ENCODE measurements at regions not wholly inside any gene's neighbourhood (a gene's known extent, or its start where the extent isn't known, plus 50 kb on each side); places are given as distances from the start of the nearest gene placed in this dataset.
"Not testable (repeated sequence)": the region's sequence is repeated elsewhere in the genome, so short reads cannot be mapped to it uniquely, and the experiment has no call there.

GRCh38 chr5:87777877-87778276 is 365.1 kb upstream of the CCNH start:
- intact Hi-C loops (cut with DNase I; ENCODE audit: low total_unique reads), result loop anchor here (5.0 kb wide), 1 partner anchor 1404 kb away; no protein-coding TSS in a partner anchor
- H3K4me1 ChIP-seq, result no peaks in the 10 kb centered on the region
- DNase-seq (ENCODE audit: low spot score in 2 of 2), result no peak
- H3K4me3 ChIP-seq, result no peak overlapping the region
- TF ChIP-seq POLR2A (IDR thresholded peaks at IDR 0.05), result no peak
- TF ChIP-seq CTCF (IDR thresholded peaks at IDR 0.05), result no peak
- no peak for TF ChIP-seq POLR2AphosphoS5 (IDR thresholded peaks at IDR 0.05)
- H3K27ac ChIP-seq, result no peak overlapping the region
- no peaks in the 10 kb centered on the region for H3K36me3 ChIP-seq
- peaks cover 0 to 10% of the 10 kb centered on the region in 2 donors for H3K27me3 ChIP-seq
- no peaks in the 10 kb centered on the region for H3K9me3 ChIP-seq

- Histone ChIP-seq H3K36me3 (no peaks in the 10 kb centered on the region), H3K4me3 (no peak overlapping the region), H3K27ac (no peak overlapping the region), H3K9me3 (no peaks in the 10 kb centered on the region), H3K4me1 (no peaks in the 10 kb centered on the region), H3K27me3 (peaks cover 0 to 6% of the 10 kb centered on the region in 2 donors)
- intact Hi-C loops (cut with DNase I; ENCODE audit: low total_unique reads), result loop anchor here (5.0 kb wide), 1 partner anchor 1406 kb away; no protein-coding TSS in a partner anchor
- no peak for DNase-seq (ENCODE audit: low spot score in 2 of 2)
- TF ChIP-seq CTCF (IDR thresholded peaks at IDR 0.05) (no peak), POLR2A (IDR thresholded peaks at IDR 0.05) (no peak), POLR2AphosphoS5 (IDR thresholded peaks at IDR 0.05) (no peak)
Measured at GRCh38 chr5:87776785-87777184, 364.1 kb upstream of the CCNH start.

GRCh38 chr5:87776302-87776701 is 363.6 kb upstream of the CCNH start:
- H3K9me3 ChIP-seq; DNase-seq (ENCODE audit: low spot score in 2 of 2); H3K27ac ChIP-seq; H3K4me3 ChIP-seq; H3K27me3 ChIP-seq; H3K4me1 ChIP-seq; H3K36me3 ChIP-seq: not testable (repeated sequence)
- intact Hi-C loops (cut with DNase I; ENCODE audit: low total_unique reads), result loop anchor here (5.0 kb wide), 1 partner anchor 1406 kb away; no protein-coding TSS in a partner anchor

- Histone ChIP-seq H3K36me3 (no peaks in the 10 kb centered on the region), H3K4me3 (no peak overlapping the region), H3K27ac (no peak overlapping the region), H3K27me3 (peaks cover 0 to 4% of the 10 kb centered on the region in 2 donors), H3K9me3 (no peaks in the 10 kb centered on the region), H3K4me1 (no peaks in the 10 kb centered on the region)
- DNase-seq (ENCODE audit: low spot score in 2 of 2), result no peak
- TF ChIP-seq CTCF (IDR thresholded peaks at IDR 0.05) (no peak), POLR2A (IDR thresholded peaks at IDR 0.05) (no peak), POLR2AphosphoS5 (IDR thresholded peaks at IDR 0.05) (no peak)
- intact Hi-C loops (cut with DNase I; ENCODE audit: low total_unique reads), result loop anchor here (5.0 kb wide), 1 partner anchor 1407 kb away; no protein-coding TSS in a partner anchor
Measured at GRCh38 chr5:87775228-87775627, 362.5 kb upstream of the CCNH start.

GRCh38 chr5:87774804-87775203 is 362.1 kb upstream of the CCNH start:
- Histone ChIP-seq H3K36me3 (no peaks in the 10 kb centered on the region), H3K4me3 (no peak overlapping the region), H3K27ac (no peak overlapping the region), H3K27me3 (peaks cover 0 to 5% of the 10 kb centered on the region in 2 donors), H3K9me3 (no peaks in the 10 kb centered on the region), H3K4me1 (no peaks in the 10 kb centered on the region)
- intact Hi-C loops (cut with DNase I; ENCODE audit: low total_unique reads), result loop anchor here (5.0 kb wide), 1 partner anchor 1407 kb away; no protein-coding TSS in a partner anchor
- no peak for TF ChIP-seq CTCF (IDR thresholded peaks at IDR 0.05)
- TF ChIP-seq POLR2AphosphoS5 (IDR thresholded peaks at IDR 0.05), result no peak
- TF ChIP-seq POLR2A (IDR thresholded peaks at IDR 0.05), result no peak
- no peak for DNase-seq (ENCODE audit: low spot score in 2 of 2)

Data from breast epithelium (tissue), 4 donors.